Brain microvascular endothelial cell (primary cell): ENCODE measurements at regions not wholly inside any gene's neighbourhood (a gene's known extent, or its start where the extent isn't known, plus 50 kb on each side); places are given as distances from the start of the nearest gene placed in this dataset.

Experiments used
- DNase-seq: peaks from one replicate; pipeline ENCODE4 v3.0.0-alpha.2; 2020
- H3K27ac ChIP-seq: fragments of 250-450 bp; sonication (Bioruptor Pico); 2 replicates; pipeline ENCODE4 v1.5.1; 2020; ENCODE audit warnings: mild to moderate bottlenecking, moderate library complexity
- H3K27me3 ChIP-seq: fragments of 250-450 bp; sonication (Bioruptor Pico); replicated peaks from 2 replicates; pipeline ENCODE4 v1.5.1; 2020; ENCODE audit warnings: mild to moderate bottlenecking
- H3K36me3 ChIP-seq: fragments of 250-450 bp; sonication (Bioruptor Pico); replicated peaks from 2 replicates; pipeline ENCODE4 v1.5.1; 2020; ENCODE audit warnings: mild to moderate bottlenecking
- H3K4me3 ChIP-seq: 2 replicates; pipeline ENCODE4 v1.5.1; 2011; ENCODE audit warnings: low read depth, mild to moderate bottlenecking, control low read depth, low read length, moderate library complexity
- CTCF ChIP-seq: IDR thresholded peaks from 2 replicates; pipeline ENCODE4 v1.5.1; 2011; ENCODE audit warnings: low read depth, mild to moderate bottlenecking, moderate library complexity, low read length, control low read depth, inconsistent platforms; ENCODE audit errors: missing control alignments
- in situ Hi-C: cut with HindIII; loops from 2 replicates; pipeline ENCODE4 v1.10.0; 2017; ENCODE audit warnings: low sequenced_read_pairs, low pct_ligation_motif_present

- Histone ChIP-seq H3K27me3 (no peaks in the 10 kb centered on the region), H3K36me3 (no peaks in the 10 kb centered on the region), H3K27ac (no peak overlapping the region), H3K4me3 (no peak overlapping the region)
- no peak for TF ChIP-seq CTCF
- DNase-seq, result no peak
- in situ Hi-C loops, result no loop called here
These were observed 626.4 kb upstream of the MMS22L start for GRCh38 chr6:97909380-97909779.

GRCh38 chr6:97913721-97914120, 630.7 kb upstream of the MMS22L start:
- Histone ChIP-seq H3K4me3 (no peak overlapping the region), H3K27me3 (no peaks in the 10 kb centered on the region), H3K27ac (no peak overlapping the region), H3K36me3 (no peaks in the 10 kb centered on the region)
- no peak for TF ChIP-seq CTCF
- no peak for DNase-seq
- in situ Hi-C loops, result no loop called here

- Histone ChIP-seq H3K27ac (no peak overlapping the region), H3K27me3 (no peaks in the 10 kb centered on the region), H3K36me3 (no peaks in the 10 kb centered on the region), H3K4me3 (no peak overlapping the region)
- in situ Hi-C loops, result no loop called here
- TF ChIP-seq CTCF, result no peak
- DNase-seq, result no peak
These were observed 631.9 kb upstream of the MMS22L start for GRCh38 chr6:97914912-97915311.

GRCh38 chr6:97915537-97915936, 632.5 kb upstream of the MMS22L start:
- Histone ChIP-seq H3K36me3 (no peaks in the 10 kb centered on the region), H3K4me3 (no peak overlapping the region), H3K27ac (no peak overlapping the region), H3K27me3 (no peaks in the 10 kb centered on the region)
- in situ Hi-C loops, result no loop called here
- no peak for TF ChIP-seq CTCF
- DNase-seq, result no peak

- no peak for TF ChIP-seq CTCF
- in situ Hi-C loops, result no loop called here
These were observed 634.4 kb upstream of the MMS22L start for GRCh38 chr6:97917369-97917768.

GRCh38 chr6:97919046-97919445, 636.0 kb upstream of the MMS22L start:
- in situ Hi-C loops, result no loop called here
- Histone ChIP-seq H3K4me3 (no peak overlapping the region), H3K36me3 (no peaks in the 10 kb centered on the region), H3K27ac (no peak overlapping the region), H3K27me3 (no peaks in the 10 kb centered on the region)
- no peak for TF ChIP-seq CTCF
- DNase-seq, result no peak

More at GRCh38 chr6:97917369-97917768, 634.4 kb upstream of the MMS22L start:
- Histone ChIP-seq H3K36me3 (no peaks in the 10 kb centered on the region), H3K27me3 (no peaks in the 10 kb centered on the region), H3K4me3 (no peak overlapping the region), H3K27ac (no peak overlapping the region)
- DNase-seq, result no peak
